ENCODE measurements at regions not wholly inside any gene's neighbourhood (a gene's known extent, or its start where the extent isn't known, plus 50 kb on each side); places are given as distances from the start of the nearest gene placed in this dataset.

GRCh38 chr14:43157661-43158060, 1349.4 kb downstream of the FSCB start:
- no peak for TF ChIP-seq CTCF (IDR thresholded peaks at IDR 0.05; ENCODE audit: borderline replicate concordance, extremely low read depth, insufficient read depth)
- Histone ChIP-seq H3K27ac (ENCODE audit: low read depth in 2 of 2, low read length in 2 of 2) (no peak overlapping the region), H3K36me3 (ENCODE audit: control insufficient read depth in 2 of 3, insufficient read depth in 3 of 3, low read length in 3 of 3) (no peaks in the 10 kb centered on the region), H3K27me3 (ENCODE audit: control insufficient read depth, insufficient read depth, low read length) (no peaks in the 10 kb centered on the region), H3K4me3 (ENCODE audit: low read length in 3 of 3) (no peak overlapping the region), H3K9ac (ENCODE audit: low read length in 3 of 3) (no peak overlapping the region), H3K9me3 (ENCODE audit: control insufficient read depth in 2 of 3, insufficient read depth in 1 of 3, low read length in 3 of 3) (no peaks in the 10 kb centered on the region), H3K4me1 (ENCODE audit: control insufficient read depth in 2 of 3, insufficient read depth in 2 of 3, low read depth in 1 of 3, low read length in 3 of 3) (no peaks in the 10 kb centered on the region)
- intact Hi-C loops (cut with DNase I) = no loop called here
- DNase-seq = no peak
- no peak for FAIRE-seq

GRCh38 chr14:43155924-43156323, 1351.2 kb downstream of the FSCB start:
- H3K9me3 ChIP-seq (ENCODE audit: control insufficient read depth in 2 of 3, insufficient read depth in 1 of 3, low read length in 3 of 3) = no peaks in the 10 kb centered on the region
- no peaks in the 10 kb centered on the region for H3K27me3 ChIP-seq (ENCODE audit: control insufficient read depth, insufficient read depth, low read length)
- no peak overlapping the region for H3K9ac ChIP-seq (ENCODE audit: low read length in 3 of 3)
- FAIRE-seq (no peak), DNase-seq (no peak)
- no peak overlapping the region for H3K27ac ChIP-seq (ENCODE audit: low read depth in 2 of 2, low read length in 2 of 2)
- no peaks in the 10 kb centered on the region for H3K36me3 ChIP-seq (ENCODE audit: control insufficient read depth in 2 of 3, insufficient read depth in 3 of 3, low read length in 3 of 3)
- no peak for TF ChIP-seq CTCF (IDR thresholded peaks at IDR 0.05; ENCODE audit: borderline replicate concordance, extremely low read depth, insufficient read depth)
- intact Hi-C loops (cut with DNase I) = no loop called here
- H3K4me3 ChIP-seq (ENCODE audit: low read length in 3 of 3) = no peak overlapping the region
- no peaks in the 10 kb centered on the region for H3K4me1 ChIP-seq (ENCODE audit: control insufficient read depth in 2 of 3, insufficient read depth in 2 of 3, low read depth in 1 of 3, low read length in 3 of 3)

GRCh38 chr14:43155258-43155657, 1351.8 kb downstream of the FSCB start:
- FAIRE-seq (no peak), DNase-seq (no peak)
- H3K4me1 ChIP-seq (ENCODE audit: control insufficient read depth in 2 of 3, insufficient read depth in 2 of 3, low read depth in 1 of 3, low read length in 3 of 3) = no peaks in the 10 kb centered on the region
- no peak overlapping the region for H3K4me3 ChIP-seq (ENCODE audit: low read length in 3 of 3)
- no peaks in the 10 kb centered on the region for H3K9me3 ChIP-seq (ENCODE audit: control insufficient read depth in 2 of 3, insufficient read depth in 1 of 3, low read length in 3 of 3)
- H3K9ac ChIP-seq (ENCODE audit: low read length in 3 of 3) = no peak overlapping the region
- no peak for TF ChIP-seq CTCF (IDR thresholded peaks at IDR 0.05; ENCODE audit: borderline replicate concordance, extremely low read depth, insufficient read depth)
- H3K27me3 ChIP-seq (ENCODE audit: control insufficient read depth, insufficient read depth, low read length) = no peaks in the 10 kb centered on the region
- H3K27ac ChIP-seq (ENCODE audit: low read depth in 2 of 2, low read length in 2 of 2) = no peak overlapping the region
- intact Hi-C loops (cut with DNase I) = no loop called here
- H3K36me3 ChIP-seq (ENCODE audit: control insufficient read depth in 2 of 3, insufficient read depth in 3 of 3, low read length in 3 of 3) = no peaks in the 10 kb centered on the region

- TF ChIP-seq CTCF (IDR thresholded peaks at IDR 0.05; ENCODE audit: borderline replicate concordance, extremely low read depth, insufficient read depth) = no peak
- no peak for FAIRE-seq
- peak in 2 of 5 donors; percentile 11 to 21 for DNase-seq
- intact Hi-C loops (cut with DNase I) = no loop called here
- Histone ChIP-seq H3K27ac (ENCODE audit: low read depth in 2 of 2, low read length in 2 of 2) (no peak overlapping the region), H3K9me3 (ENCODE audit: control insufficient read depth in 2 of 3, insufficient read depth in 1 of 3, low read length in 3 of 3) (no peaks in the 10 kb centered on the region), H3K4me1 (ENCODE audit: control insufficient read depth in 2 of 3, insufficient read depth in 2 of 3, low read depth in 1 of 3, low read length in 3 of 3) (no peaks in the 10 kb centered on the region), H3K36me3 (ENCODE audit: control insufficient read depth in 2 of 3, insufficient read depth in 3 of 3, low read length in 3 of 3) (no peaks in the 10 kb centered on the region), H3K4me3 (ENCODE audit: low read length in 3 of 3) (no peak overlapping the region), H3K27me3 (ENCODE audit: control insufficient read depth, insufficient read depth, low read length) (no peaks in the 10 kb centered on the region), H3K9ac (ENCODE audit: low read length in 3 of 3) (no peak overlapping the region)
Observed at GRCh38 chr14:43147485-43147884, 1359.6 kb downstream of the FSCB start.

All from kidney (tissue), 13 donors.